Jurkat, Clone E6-1 (cell line): ENCODE measurements at regions not wholly inside any gene's neighbourhood (a gene's known extent, or its start where the extent isn't known, plus 50 kb on each side); places are given as distances from the start of the nearest gene placed in this dataset.

Source experiments
- DNase-seq: peaks from one replicate; pipeline ENCODE4 v3.0.0-alpha.2; 2011; ENCODE audit warnings: low read depth, low spot score
- H3K4me3 ChIP-seq: 2 replicates; pipeline ENCODE4 v1.5.1; 2011; ENCODE audit warnings: mild to moderate bottlenecking, low read length, control low read depth, moderate library complexity

GRCh38 chr5:161235569-161235968, 311.0 kb downstream of the GABRB2 start:
- no peak overlapping the region for H3K4me3 ChIP-seq
- no peak for DNase-seq

GRCh38 chr5:161233553-161233952, 313.0 kb downstream of the GABRB2 start:
- no peak for DNase-seq
- no peak overlapping the region for H3K4me3 ChIP-seq

GRCh38 chr5:161230221-161230620, 316.3 kb downstream of the GABRB2 start:
- DNase-seq, result no peak
- no peak overlapping the region for H3K4me3 ChIP-seq

GRCh38 chr5:161219816-161220215, 326.7 kb downstream of the GABRB2 start:
- no peak for DNase-seq
- no peak overlapping the region for H3K4me3 ChIP-seq

- no peak for DNase-seq
- no peak overlapping the region for H3K4me3 ChIP-seq
Measured at GRCh38 chr5:161216877-161217276, 329.6 kb downstream of the GABRB2 start.

GRCh38 chr5:161212123-161212712, 334.3 kb downstream of the GABRB2 start:
- no peak overlapping the region for H3K4me3 ChIP-seq
- no peak for DNase-seq

GRCh38 chr5:161201558-161201957, 345.0 kb downstream of the GABRB2 start:
- H3K4me3 ChIP-seq, result no peak overlapping the region
- DNase-seq, result no peak

GRCh38 chr5:161190778-161191177, 338.8 kb upstream of the ATP10B start:
- no peak overlapping the region for H3K4me3 ChIP-seq
- DNase-seq, result no peak

- no peak overlapping the region for H3K4me3 ChIP-seq
- DNase-seq, result no peak
Measured at GRCh38 chr5:161190086-161190485, 338.1 kb upstream of the ATP10B start.

- no peak overlapping the region for H3K4me3 ChIP-seq
- no peak for DNase-seq
Measured at GRCh38 chr5:161189452-161189851, 337.4 kb upstream of the ATP10B start.

- H3K4me3 ChIP-seq, result no peak overlapping the region
- DNase-seq, result no peak
Measured at GRCh38 chr5:161183559-161183958, 331.5 kb upstream of the ATP10B start.

- H3K4me3 ChIP-seq, result no peak overlapping the region
- no peak for DNase-seq
Measured at GRCh38 chr5:161176221-161176620, 324.2 kb upstream of the ATP10B start.

- no peak for DNase-seq
- no peak overlapping the region for H3K4me3 ChIP-seq
Measured at GRCh38 chr5:161169776-161170175, 317.8 kb upstream of the ATP10B start.

GRCh38 chr5:161167016-161167767, 315.2 kb upstream of the ATP10B start:
- no peak for DNase-seq
- no peak overlapping the region for H3K4me3 ChIP-seq

GRCh38 chr5:161165998-161166660, 314.1 kb upstream of the ATP10B start:
- no peak for DNase-seq
- H3K4me3 ChIP-seq, result no peak overlapping the region

- no peak for DNase-seq
- H3K4me3 ChIP-seq, result no peak overlapping the region
Measured at GRCh38 chr5:161157925-161158324, 305.9 kb upstream of the ATP10B start.

- H3K4me3 ChIP-seq, result no peak overlapping the region
- no peak for DNase-seq
Measured at GRCh38 chr5:161155451-161155850, 303.4 kb upstream of the ATP10B start.

- no peak overlapping the region for H3K4me3 ChIP-seq
- peak; percentile 20 for DNase-seq
Measured at GRCh38 chr5:161152415-161152940, 300.5 kb upstream of the ATP10B start.

GRCh38 chr5:161150441-161150988, 298.5 kb upstream of the ATP10B start:
- DNase-seq, result no peak
- no peak overlapping the region for H3K4me3 ChIP-seq

GRCh38 chr5:161149078-161149477, 297.1 kb upstream of the ATP10B start:
- H3K4me3 ChIP-seq, result no peak overlapping the region
- no peak for DNase-seq
